HG02884 (cell line): ENCODE measurements at regions not wholly inside any gene's neighbourhood (a gene's known extent, or its start where the extent isn't known, plus 50 kb on each side); places are given as distances from the start of the nearest gene placed in this dataset.
A peak's percentile ranks its signal among the peaks of the same experiment; 100 is the strongest.

Source experiments
- ATAC-seq: cut with Tn5 transposase; IDR thresholded peaks from one replicate; pipeline ENCODE4 v1.9.1; 2021; ENCODE audit warnings: mild to moderate bottlenecking, moderate library complexity; ENCODE audit not compliant: unreplicated experiment

DNA sequence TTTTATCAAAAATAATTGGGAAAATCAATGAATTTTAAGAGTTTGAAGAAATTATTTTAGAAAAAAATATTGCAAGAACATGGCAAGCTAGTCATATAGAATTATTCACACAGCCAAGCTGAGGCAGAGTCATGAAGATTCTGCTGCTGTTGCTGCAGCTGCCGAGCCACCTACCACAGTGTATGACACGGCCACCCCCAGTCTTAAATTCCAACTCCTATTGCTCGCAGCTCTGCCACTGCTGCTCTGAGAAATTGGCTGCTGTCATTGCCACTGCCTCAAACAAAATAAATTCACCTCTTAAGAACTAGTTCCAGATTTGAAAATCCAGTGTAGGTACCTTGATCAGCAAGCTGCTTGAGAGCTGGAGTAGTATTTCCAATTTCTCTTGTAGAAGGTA is 1318.8 kb upstream of the ACO1 start:
- ATAC-seq = no peak

GRCh38 chr9:31067418-31067817 is 1317.0 kb upstream of the ACO1 start:
- no peak for ATAC-seq

DNA sequence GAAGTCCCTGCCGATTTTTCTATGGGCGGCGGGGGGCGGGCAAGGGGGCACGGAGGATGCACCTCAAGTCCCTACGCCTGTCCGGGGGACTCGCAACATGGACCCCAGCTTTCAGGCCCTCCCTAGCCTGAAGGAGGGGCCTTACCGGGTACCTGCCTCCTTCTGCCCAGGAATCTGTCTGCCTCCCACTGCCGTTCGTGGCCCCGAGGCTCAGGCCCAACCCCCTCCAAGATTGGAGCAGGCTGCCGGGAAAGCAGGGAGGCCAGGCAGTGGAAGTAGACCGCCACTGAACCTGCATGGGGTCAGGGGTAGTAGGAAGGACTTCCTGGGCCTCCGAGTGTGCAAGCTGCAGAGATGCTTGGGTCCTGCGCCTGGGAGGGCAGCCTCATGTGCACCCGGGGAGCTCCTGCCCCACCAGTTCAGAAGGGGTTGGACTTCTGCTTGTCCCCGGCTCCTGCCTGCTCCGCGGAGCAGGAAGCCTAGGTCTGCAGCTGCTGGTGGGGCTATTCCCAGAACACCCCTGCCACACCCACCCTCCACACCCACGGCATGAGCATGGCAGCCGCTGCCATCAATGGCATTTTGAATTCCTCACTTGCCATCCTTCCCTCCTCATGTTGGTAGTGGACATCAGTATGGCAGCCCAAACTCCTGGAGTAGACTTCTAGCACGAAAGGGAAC is 1312.7 kb upstream of the ACO1 start:
- no peak for ATAC-seq

DNA sequence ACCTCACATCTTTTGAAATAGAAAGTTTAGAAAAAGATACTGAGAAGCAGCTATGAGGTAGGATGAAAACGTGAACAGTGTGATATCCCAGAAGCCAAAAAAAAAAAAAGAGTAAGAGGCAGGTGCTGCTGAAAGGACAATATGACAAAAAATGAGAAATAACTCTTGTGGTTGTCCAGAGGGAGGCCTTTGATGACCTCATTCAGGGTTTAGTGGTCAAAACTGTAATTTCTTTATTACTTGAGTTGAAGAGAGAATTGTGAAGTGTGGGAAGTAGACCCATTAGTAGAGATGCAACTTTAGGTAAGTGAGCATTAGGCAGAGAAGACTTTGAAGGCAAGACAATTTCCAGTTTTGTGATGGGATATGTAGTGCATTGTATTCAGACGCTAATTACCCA is 1306.3 kb upstream of the ACO1 start:
- ATAC-seq = peak; percentile 74

- ATAC-seq = no peak
These were observed 1300.1 kb upstream of the ACO1 start for GRCh38 chr9:31084350-31084749.

DNA sequence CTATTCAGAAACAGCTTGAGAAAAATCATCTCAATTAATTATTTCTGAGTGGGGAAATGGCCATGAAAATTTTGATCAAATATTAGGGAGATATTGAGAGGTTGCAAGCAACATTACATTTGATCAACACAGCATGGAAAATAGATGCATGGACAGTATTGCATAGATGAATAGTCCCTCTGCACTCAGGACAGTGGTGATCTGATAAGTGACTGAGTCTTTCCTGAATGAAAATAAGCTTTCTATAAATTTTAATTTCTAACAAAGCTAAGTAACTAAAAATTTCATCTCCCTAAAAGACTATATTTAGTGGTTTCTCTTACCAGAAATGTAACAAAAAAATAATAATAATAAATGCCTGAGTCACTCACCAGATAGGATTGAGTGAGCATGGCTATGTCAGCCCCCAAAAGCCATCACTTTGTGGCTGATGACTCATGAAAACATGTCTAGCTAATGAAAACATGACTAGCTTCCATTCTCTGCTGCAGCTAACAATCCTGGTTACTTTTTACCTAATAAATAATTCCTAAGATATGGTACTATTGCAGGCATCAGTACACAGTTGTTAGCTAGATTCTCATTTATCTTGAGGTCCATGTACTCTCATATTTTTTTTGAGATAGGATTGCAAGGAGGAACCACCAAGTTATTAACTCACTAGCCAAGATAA is 1294.8 kb upstream of the ACO1 start:
- ATAC-seq = no peak

GRCh38 chr9:31100311-31100710 is 1284.1 kb upstream of the ACO1 start:
- ATAC-seq = no peak

DNA sequence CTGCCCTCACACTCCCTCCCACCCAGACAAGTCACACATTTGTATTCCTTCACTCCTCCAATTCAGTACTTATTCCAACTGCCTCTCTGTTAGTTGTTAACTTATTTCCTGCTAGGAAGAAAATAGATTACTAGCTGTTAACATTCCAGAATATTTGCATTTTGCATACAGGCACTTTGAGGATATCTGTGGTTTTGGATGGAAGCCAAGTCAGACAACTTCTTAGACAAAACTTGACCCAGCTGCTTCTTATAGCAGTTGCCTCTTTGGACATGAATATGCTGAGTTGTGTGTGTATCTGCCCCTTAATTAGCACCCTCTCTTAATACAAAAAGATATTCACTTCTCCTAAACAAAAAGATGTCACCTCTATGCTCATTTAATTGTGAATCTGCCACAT is 1280.6 kb upstream of the ACO1 start:
- ATAC-seq = no peak

DNA sequence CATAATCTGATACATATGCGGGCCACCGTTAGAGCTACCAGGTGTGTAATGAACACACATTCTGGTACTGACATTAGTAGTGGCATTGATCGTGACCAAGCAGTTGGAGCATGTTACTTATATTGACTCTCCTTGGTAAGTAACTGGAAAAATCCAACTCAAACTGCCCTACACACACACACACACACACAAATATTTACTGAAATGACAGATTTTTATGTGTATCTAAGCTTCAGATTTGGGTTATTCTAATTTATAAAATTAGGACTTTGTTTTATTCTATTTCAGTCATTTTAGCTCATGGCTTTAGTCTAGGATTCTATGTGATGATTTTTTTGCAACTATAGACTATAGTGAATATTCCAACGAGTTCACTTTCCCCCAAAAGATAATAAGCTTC is 1280.2 kb upstream of the ACO1 start:
- ATAC-seq = no peak

DNA sequence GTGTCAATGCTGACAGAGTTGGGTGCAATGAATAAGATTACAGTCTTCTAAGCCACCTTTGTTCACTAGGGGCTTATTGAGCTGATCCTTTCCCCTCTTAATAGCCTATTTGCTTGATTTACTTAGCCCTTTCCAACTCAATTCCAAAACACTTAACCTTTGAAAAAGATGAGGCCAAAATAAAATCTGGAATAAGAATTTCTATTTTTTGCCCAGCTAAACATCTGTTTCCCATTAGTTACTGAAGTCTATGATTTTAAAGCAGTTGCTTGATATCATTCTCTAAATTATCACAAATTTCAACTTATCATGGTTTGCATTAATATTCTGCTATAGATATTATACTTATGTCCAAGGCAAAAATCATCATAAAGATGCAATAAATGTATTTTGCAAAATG is 1272.0 kb upstream of the ACO1 start:
- ATAC-seq = no peak

DNA sequence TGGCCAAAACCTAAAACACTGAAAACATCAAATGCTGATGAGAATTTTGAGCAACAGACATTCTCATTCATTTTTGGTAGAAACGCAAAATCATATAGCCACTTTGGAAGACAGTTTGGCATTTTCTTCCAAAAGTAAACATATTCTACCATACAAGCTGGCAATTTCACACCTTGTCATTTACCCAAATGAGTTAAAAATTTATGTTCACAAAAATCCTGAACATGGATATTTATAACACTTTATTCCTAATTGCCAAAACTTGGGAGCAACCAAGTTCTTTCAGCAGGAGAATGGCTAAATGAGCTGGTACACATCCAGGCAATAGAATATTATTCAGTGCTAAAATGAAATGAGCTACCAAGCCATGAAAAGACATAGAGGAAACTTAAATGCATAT is 1270.1 kb upstream of the ACO1 start:
- ATAC-seq = no peak

GRCh38 chr9:31119890-31120454 is 1264.5 kb upstream of the ACO1 start:
- peak; percentile 88 for ATAC-seq

DNA sequence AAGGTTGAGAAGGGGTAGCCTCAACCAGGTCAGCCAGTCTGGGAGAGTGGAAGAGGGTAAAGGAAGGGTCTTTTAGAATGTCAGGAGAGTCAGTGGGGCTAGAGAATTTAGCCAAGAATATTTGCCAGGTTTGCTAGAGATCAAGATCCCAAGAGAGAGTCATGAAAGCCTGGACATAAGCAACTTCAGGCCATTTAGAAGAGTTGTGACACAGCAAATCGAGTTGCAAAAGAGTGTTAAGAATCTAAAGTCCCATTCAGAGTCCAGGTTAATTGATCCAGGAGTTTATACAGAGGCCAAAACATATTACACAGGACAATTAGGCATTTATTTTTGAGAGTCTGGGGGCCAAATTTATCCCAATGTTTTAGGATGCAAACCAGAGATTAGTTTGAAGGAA is 1260.1 kb upstream of the ACO1 start:
- no peak for ATAC-seq

DNA sequence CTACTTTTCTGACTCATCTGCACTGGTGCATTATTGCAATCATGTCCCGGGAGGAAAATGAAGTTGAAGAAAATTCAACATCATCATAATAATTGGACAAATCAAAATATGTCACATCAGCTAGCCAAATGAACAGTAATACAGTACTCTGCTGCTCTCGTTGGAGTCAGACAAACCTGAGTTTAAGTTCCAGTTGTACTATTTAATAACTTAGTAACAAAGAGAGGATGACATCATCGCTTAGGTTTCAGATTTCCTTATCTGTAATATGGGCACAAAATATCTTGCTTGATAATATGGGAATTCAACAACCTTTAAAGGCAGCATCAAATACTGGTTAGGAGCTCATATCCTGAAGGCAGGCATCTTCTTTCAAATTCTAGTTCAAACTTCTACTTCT is 1248.9 kb upstream of the ACO1 start:
- no peak for ATAC-seq

DNA sequence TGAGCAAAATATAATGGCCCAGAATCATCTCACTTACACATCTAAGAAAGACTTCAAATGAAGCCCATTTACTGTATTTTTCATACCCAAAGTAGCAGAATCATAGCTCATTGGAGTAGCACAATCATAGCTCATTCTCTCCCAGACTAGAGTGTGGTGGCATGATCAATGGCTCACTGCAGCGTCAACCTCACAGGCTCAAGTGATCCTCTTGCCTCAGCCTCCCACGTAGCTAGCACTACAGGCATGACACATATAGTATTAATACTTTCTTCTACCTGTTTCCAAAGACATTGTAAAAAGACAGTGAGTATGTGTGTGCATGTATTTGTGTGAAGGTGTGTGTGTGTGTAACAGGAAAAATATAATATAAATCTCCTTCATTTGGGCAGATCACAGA is 1247.9 kb upstream of the ACO1 start:
- ATAC-seq = no peak

DNA sequence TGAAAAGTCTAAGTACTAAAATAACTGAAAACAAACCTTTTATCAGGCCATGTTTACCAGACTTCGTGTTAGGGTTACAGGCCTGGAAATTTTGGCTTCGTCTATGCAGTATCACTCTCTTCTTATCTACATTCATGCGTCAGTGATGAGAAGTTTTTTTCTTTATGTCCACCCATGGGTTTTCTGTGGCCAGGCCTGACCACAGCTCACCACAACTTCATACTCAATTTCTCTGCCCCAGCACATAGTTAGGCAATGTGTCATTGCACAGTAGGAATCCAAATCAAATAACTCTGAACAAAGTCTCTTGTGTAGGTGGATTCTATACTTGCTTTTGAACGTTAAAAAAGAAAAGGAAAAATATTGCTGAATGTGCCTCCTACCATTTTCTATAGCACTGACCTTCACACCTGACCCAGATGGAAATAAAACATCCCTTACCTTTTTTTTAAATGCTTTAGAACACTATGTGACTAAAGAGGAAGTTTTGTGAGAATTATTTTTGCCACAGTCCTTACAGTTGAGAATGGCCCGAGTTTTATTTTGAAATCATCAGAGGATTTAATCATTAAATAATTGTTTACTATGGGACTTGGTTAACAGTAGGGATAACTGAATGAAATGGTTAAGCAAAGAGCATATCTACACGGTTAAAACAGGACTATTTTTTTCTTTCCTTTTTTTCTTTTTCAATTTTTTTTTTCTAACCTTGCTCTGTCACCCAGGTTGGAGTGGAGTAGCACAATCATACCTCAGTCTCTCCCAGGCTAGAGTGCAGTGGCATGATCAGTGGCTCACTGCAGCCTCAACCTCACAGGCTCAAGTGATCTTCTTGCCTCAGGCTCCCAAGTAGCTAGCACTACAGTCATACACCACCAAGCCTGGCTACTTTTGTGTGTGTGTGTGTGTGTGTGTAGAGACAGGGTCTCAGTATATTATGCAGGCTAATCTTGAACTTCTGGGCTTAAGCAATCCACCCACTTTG is 1247.0 kb upstream of the ACO1 start:
- peak; percentile 51 for ATAC-seq

DNA sequence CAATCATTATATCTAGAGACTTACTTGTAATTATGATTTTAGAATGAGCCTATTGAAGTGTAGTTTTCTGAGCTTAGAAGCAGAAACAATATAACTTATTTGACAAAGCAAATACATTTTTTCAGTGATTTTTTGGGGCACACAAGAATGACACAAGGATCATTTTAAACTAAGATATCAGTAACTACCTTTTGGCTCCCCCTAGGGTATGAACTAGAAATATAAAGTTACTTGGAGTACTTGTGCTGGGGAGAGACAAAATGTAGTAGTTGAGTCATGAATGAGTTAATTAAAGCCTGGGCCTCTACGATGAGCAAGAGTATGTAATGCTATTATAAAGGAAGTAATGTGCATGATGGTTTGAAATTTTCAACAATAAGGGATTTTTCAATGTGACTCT is 1244.1 kb upstream of the ACO1 start:
- no peak for ATAC-seq

DNA sequence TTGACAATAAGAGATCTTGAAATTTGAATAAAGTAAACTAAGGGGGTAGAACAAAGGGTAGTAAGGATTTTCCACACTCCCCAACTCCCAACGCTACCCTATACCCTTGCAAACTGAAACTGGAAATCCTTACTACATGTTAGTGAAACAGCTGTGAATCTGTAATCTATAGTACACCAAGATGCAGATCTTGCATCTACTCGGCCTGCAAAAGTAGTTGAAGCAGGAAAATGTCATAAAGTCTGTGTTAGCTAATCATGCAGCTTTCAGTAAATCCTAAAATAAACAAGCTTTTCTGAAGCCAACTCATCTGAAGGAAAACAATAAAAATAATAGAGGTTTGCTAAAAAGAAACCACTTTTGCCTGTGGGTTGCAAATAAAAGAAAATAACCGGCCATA is 1242.0 kb upstream of the ACO1 start:
- no peak for ATAC-seq

DNA sequence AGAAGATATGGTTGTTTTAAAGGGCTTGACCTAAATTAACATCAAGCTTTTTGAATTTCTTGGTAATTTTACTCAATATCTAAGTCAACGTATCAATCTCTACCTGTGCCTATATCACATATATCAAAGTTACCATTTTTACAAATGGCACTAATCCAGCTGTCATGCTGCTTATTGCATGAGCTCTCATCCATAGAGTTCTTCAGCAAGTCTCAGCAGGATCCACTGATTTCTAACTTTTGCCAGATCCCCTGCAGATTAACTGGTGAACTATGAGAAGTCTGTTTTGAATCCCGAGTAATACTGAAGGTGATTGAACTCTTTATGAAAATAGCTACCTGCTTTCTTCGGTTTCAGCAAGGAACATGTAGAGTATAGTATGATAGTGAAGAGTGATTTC is 1239.8 kb upstream of the ACO1 start:
- no peak for ATAC-seq

- peak; percentile 94 for ATAC-seq
These were observed 1237.8 kb upstream of the ACO1 start for GRCh38 chr9:31146485-31147166.
